ENCODE measurements at regions not wholly inside any gene's neighbourhood (a gene's known extent, or its start where the extent isn't known, plus 50 kb on each side); places are given as distances from the start of the nearest gene placed in this dataset.

DNA sequence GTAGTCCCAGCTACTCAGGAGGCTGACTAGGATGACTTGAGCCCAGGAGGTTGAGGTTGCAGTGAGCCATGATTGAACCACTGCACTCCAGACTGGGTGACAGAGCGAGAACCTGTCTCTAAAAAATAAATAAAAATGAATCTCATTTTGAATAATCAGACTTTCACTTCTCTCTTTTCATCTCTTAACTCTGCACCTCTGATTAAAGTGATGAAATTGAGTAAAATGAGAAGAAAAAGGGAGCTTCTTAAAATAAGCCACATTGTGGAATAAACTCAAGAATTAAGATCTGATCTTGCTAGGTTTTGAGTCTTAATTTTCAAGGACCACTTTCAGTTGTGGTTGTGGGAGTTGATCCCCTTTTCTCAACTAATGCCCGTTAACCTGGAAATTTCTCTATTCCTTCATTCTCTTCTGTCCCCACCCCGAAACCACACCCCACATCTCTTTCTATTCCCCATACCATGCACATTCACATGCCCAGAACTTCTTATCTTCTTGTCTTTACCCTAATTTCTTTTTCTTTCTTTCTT, 70.9 kb upstream of the ETV6 start:
- H4K20me1 ChIP-seq (ENCODE audit: insufficient read depth, low read length), result no peaks in the 10 kb centered on the region
- no peak overlapping the region for H3K14ac ChIP-seq (replicated peaks; ENCODE audit: low read depth, low read length)
- no peak overlapping the region for H2BK120ac ChIP-seq (ENCODE audit: low read depth, low read length)
- no peak overlapping the region for H3K27ac ChIP-seq (ENCODE audit: insufficient read depth, low read length)
- peaks cover 3% of the 10 kb centered on the region for H3K27me3 ChIP-seq (ENCODE audit: control insufficient read depth, insufficient read depth, low read length)
- H2AK9ac ChIP-seq (replicated peaks; ENCODE audit: low read depth, low read length, poor library complexity), result no peak overlapping the region
- no peak overlapping the region for H4K91ac ChIP-seq (ENCODE audit: insufficient read depth, low read depth, low read length)
- no peaks in the 10 kb centered on the region for H3K9me1 ChIP-seq (ENCODE audit: insufficient read depth, low read length)
- H2BK20ac ChIP-seq (ENCODE audit: low read depth, low read length), result no peak overlapping the region
- H3K56ac ChIP-seq (ENCODE audit: extremely low read depth, insufficient read depth, low read length), result no peak overlapping the region
- no peak overlapping the region for H4K8ac ChIP-seq (ENCODE audit: low read depth in 2 of 2, low read length in 2 of 2)
- CTCF ChIA-PET, result interaction anchor here (0.6 to 5.7 kb wide), 2 partner anchors 23 to 455 kb away, joined by 3 to 54 read pairs; no protein-coding TSS in a partner anchor
- WGBS, 2 experiments (ENCODE audit: extremely low coverage in 2 of 2, insufficient read length in 1 of 2), result 86 to 100% methylated on average over 1 of the region's 3 CpGs
- no TSS peak for BruUV-seq (replicated peaks)
- no peak overlapping the region for H3K4ac ChIP-seq (ENCODE audit: low read depth, low read length)
- POLR2A ChIA-PET (ENCODE audit: unreplicated experiment), result no interaction called here
- dilution Hi-C loops (cut with HindIII; ENCODE audit: low sequenced_read_pairs, unreplicated experiment), result no loop called here
- H2AK5ac ChIP-seq (ENCODE audit: low read depth, low read length), result no peak overlapping the region
- no peak overlapping the region for H3K4me2 ChIP-seq (ENCODE audit: low read depth, low read length)
- no peak overlapping the region for H3K23ac ChIP-seq (ENCODE audit: low read depth, low read length)
- DNase-seq (no peak), ATAC-seq (ENCODE audit: low read depth) (no peak)
- no peak overlapping the region for H3K18ac ChIP-seq (ENCODE audit: low read depth, low read length)
- H2AFZ ChIP-seq (replicated peaks; ENCODE audit: low read length, poor library complexity), result no peak overlapping the region
- H3K36me3 ChIP-seq (ENCODE audit: control insufficient read depth, insufficient read depth, low read length), result no peaks in the 10 kb centered on the region
- H3K79me1 ChIP-seq (ENCODE audit: low read depth in 1 of 2, low read length in 2 of 2), result no peaks in the 10 kb centered on the region
- no peak overlapping the region for H2BK5ac ChIP-seq (ENCODE audit: low read depth, low read length, poor library complexity, severe bottlenecking)
- TF ChIP-seq SMC3 (IDR thresholded peaks at IDR 0.05; ENCODE audit: low read depth, low read length), result no peak
- no peak for TF ChIP-seq FOS (IDR thresholded peaks at IDR 0.05; ENCODE audit: low read depth, low read length)
- no peak for TF ChIP-seq MAZ (IDR thresholded peaks at IDR 0.05; ENCODE audit: borderline replicate concordance, low read depth, low read length)
- no peak for TF ChIP-seq CEBPB (IDR thresholded peaks at IDR 0.05; ENCODE audit: low read depth, low read length)
- TF ChIP-seq RFX5 (IDR thresholded peaks at IDR 0.05; ENCODE audit: low read depth, low read length), result no peak
- no peak for TF ChIP-seq MAFK (IDR thresholded peaks at IDR 0.05; ENCODE audit: low read depth, low read length)
- TF ChIP-seq CHD1 (IDR thresholded peaks at IDR 0.05; ENCODE audit: low read depth, low read length), result no peak
- TF ChIP-seq, protein P1, sequence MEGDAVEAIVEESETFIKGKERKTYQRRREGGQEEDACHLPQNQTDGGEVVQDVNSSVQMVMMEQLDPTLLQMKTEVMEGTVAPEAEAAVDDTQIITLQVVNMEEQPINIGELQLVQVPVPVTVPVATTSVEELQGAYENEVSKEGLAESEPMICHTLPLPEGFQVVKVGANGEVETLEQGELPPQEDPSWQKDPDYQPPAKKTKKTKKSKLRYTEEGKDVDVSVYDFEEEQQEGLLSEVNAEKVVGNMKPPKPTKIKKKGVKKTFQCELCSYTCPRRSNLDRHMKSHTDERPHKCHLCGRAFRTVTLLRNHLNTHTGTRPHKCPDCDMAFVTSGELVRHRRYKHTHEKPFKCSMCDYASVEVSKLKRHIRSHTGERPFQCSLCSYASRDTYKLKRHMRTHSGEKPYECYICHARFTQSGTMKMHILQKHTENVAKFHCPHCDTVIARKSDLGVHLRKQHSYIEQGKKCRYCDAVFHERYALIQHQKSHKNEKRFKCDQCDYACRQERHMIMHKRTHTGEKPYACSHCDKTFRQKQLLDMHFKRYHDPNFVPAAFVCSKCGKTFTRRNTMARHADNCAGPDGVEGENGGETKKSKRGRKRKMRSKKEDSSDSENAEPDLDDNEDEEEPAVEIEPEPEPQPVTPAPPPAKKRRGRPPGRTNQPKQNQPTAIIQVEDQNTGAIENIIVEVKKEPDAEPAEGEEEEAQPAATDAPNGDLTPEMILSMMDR (conservative IDR thresholded peaks at IDR 0.05; ENCODE audit: low read depth, low read length), result no peak
- no peak for TF ChIP-seq POLR2A (IDR thresholded peaks at IDR 0.05; ENCODE audit: low read depth, low read length)
- TF ChIP-seq RAD21 (IDR thresholded peaks at IDR 0.05; ENCODE audit: low read length), result no peak
- TF ChIP-seq, protein P2, sequence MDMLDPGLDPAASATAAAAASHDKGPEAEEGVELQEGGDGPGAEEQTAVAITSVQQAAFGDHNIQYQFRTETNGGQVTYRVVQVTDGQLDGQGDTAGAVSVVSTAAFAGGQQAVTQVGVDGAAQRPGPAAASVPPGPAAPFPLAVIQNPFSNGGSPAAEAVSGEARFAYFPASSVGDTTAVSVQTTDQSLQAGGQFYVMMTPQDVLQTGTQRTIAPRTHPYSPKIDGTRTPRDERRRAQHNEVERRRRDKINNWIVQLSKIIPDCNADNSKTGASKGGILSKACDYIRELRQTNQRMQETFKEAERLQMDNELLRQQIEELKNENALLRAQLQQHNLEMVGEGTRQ (IDR thresholded peaks at IDR 0.05; ENCODE audit: low read depth, low read length), result no peak
- no peak for TF ChIP-seq RCOR1 (IDR thresholded peaks at IDR 0.05; ENCODE audit: insufficient replicate concordance, low read length)
- TF ChIP-seq BHLHE40 (IDR thresholded peaks at IDR 0.05; ENCODE audit: low read depth, low read length), result no peak
- TF ChIP-seq, protein P3, sequence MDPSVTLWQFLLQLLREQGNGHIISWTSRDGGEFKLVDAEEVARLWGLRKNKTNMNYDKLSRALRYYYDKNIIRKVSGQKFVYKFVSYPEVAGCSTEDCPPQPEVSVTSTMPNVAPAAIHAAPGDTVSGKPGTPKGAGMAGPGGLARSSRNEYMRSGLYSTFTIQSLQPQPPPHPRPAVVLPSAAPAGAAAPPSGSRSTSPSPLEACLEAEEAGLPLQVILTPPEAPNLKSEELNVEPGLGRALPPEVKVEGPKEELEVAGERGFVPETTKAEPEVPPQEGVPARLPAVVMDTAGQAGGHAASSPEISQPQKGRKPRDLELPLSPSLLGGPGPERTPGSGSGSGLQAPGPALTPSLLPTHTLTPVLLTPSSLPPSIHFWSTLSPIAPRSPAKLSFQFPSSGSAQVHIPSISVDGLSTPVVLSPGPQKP (IDR thresholded peaks at IDR 0.05; ENCODE audit: borderline replicate concordance, low read depth, low read length), result no peak
- no peak for TF ChIP-seq MXI1 (IDR thresholded peaks at IDR 0.05; ENCODE audit: borderline replicate concordance, low read depth, low read length)
- TF ChIP-seq NFE2L2 (IDR thresholded peaks at IDR 0.05; ENCODE audit: low read depth, low read length), result no peak
- H4K5ac ChIP-seq (ENCODE audit: low read depth, low read length), result no peak overlapping the region
- H3K4me1 ChIP-seq (ENCODE audit: control insufficient read depth, insufficient read depth, low read length), result peaks cover 9% of the 10 kb centered on the region
- intact Hi-C loops (cut with micrococcal nuclease), result no loop called here
- in situ Hi-C loops (cut with MboI; ENCODE audit: low sequenced_read_pairs), result loop anchor here (10.0 kb wide), 1 partner anchor 1126 kb away; no protein-coding TSS in a partner anchor
- no peak overlapping the region for H3K4me3 ChIP-seq (ENCODE audit: insufficient read depth, low read depth, low read length)
- H3K9ac ChIP-seq (ENCODE audit: low read depth, low read length), result no peak overlapping the region
- no peaks in the 10 kb centered on the region for H3K9me3 ChIP-seq (ENCODE audit: control insufficient read depth, insufficient read depth, low read length)
- no peak overlapping the region for H2BK15ac ChIP-seq (ENCODE audit: low read depth, low read length)
